T-helper 2 cell treated with Interferon-gamma antibody and Interleukin-4, amounts not matched to agents 100 ng/mL and 5 ng/mL, for 36 hours (primary cell): ENCODE measurements at regions not wholly inside any gene's neighbourhood (a gene's known extent, or its start where the extent isn't known, plus 50 kb on each side); places are given as distances from the start of the nearest gene placed in this dataset.
"Not testable (repeated sequence)": the region's sequence is repeated elsewhere in the genome, so short reads cannot be mapped to it uniquely, and the experiment has no call there.

ENCODE experiments used
- intact Hi-C: fragments of 100-400 bp; cut with micrococcal nuclease; formaldehyde crosslinking; loops from one replicate; pipeline ENCODE4 v1.15.1; 2023

DNA sequence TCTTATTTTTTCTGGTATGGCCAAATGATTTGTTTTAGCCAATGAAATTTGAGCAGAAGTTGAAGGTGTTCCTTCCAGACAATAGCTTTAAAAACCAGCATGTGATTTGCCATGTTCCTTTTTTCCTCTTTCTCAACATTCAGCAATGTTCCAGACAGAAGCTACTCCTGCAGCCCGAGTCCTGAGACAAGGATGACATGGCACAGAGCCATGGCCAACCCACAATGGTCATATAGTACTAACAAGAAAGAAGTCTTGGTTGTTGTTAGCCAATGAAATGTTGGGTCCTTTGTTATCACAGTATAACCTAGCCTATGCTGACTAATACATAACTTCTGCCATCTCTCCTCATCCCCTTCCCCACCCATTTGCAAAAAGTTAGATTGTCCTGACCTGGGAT lies 211.1 kb upstream of the STT3B start:
- intact Hi-C loops: no loop called here

DNA sequence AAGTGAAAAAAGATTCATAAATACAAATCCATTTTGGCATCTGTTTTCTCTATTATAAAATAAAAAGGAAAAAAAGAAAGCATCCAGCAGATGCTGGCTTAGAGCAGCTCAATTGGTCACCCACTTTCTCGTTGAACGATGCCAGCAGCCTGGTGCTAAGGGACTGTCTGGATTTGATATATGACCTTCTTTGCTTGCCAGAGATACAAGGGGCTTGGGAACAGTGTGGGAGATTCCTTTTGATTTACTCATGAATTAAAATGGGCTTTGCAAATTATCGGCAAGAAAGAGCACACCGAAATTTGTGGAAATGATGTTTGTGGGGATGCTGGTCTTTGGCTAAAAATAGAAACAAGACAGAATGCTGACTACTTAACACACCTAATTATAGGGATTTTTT lies 210.3 kb upstream of the STT3B start:
- intact Hi-C loops: no loop called here

DNA sequence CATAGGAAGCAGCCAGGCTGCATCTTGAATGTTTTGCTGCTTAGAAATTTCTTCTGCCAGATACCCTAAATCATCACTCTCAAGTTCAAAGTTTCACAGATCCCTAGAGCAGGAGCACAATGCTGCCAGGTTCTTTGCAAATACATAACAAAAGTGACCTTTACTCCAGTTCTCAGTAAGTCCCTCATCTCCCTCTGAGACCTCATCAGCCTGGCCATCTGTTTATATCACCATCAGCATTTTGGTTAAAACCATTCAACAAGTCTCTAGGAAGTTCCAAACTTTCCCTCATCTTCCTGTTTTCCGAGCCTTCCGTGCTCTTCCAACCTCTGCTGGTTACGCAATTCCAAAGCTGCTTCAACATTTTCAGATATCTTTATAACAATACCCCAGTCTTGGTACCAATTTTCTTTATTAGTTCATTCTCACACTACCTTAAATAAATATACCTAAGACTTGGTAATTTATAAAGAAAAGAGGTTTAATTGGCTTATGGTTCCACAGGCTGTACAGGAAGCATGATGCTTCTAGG lies 204.8 kb upstream of the STT3B start:
- intact Hi-C loops: not testable (repeated sequence)

DNA sequence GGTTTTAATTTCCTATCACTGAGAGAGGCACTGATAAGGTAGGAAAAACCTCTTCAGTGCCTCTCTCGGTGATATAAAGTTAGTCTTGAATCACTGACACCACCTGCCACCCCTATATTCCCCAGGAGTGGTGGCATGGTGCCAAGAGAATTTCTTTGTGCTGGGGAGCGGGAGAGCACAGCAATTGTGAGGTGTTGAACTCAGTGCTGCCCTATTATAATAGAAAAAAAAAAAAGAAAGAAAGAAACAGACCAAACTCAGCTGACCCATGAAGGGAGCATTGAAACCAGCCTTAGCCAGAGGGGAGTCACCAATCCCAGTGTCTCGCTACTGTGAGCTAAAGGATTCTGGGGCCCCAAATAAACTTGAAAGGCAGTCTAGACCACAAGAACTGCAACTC lies 201.4 kb upstream of the STT3B start:
- intact Hi-C loops: no loop called here

DNA sequence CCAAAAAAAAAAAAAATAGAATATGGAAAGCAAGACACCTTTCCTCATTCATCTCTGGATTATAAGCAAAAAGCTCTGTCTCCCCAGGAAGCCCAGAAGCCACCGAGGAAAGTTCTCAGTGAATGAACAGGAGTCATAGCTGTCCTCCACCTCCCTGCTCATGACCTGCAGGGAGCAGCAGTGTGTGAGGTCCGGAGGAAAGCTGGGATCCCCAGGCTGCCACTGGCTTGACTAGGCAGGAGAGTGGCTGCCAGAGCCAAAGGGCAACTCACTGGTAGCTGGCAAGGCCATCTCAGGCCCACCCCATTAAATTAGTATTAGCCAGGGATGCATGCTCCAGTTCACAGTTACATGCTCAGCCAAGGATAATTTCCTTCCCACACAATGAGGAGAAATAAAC lies 191.6 kb upstream of the STT3B start:
- intact Hi-C loops: no loop called here

DNA sequence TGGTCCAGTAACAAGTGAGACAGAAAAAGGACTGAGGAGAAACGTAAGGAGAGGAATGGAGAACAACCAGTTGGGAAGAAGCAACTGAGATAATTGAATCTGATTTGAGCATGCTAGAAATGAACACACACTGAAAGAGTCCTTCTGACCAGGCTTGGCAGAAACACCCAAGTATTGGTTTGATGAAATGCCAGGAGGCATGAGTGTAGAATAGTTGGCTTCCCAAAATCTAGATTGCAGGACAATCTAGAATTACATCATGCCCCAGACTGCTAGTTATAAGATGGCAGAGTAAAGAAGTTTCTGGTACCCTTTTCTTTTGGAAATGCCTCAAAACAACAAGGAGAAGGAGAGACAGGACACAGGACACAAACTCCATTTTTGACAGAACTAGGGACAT lies 189.7 kb upstream of the STT3B start:
- intact Hi-C loops: no loop called here

DNA sequence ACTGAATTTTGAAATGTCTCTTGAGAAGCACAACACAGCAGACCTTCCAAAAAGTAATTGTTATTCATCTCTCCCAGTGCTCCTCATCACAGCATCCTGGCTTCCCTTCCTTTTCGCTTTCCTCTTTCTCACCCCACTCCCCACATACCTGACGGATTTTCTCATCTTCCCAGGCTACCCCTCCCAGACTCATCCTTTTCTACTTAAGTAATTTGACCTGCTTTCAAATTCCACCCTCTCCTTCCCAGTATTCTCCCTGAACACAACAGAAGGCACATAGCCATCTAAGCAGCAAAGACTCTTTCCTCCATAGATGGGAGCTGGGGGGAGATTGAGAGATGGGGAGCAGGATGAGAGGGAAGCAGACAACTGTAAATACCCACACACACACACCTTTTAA lies 187.1 kb upstream of the STT3B start:
- intact Hi-C loops: no loop called here

DNA sequence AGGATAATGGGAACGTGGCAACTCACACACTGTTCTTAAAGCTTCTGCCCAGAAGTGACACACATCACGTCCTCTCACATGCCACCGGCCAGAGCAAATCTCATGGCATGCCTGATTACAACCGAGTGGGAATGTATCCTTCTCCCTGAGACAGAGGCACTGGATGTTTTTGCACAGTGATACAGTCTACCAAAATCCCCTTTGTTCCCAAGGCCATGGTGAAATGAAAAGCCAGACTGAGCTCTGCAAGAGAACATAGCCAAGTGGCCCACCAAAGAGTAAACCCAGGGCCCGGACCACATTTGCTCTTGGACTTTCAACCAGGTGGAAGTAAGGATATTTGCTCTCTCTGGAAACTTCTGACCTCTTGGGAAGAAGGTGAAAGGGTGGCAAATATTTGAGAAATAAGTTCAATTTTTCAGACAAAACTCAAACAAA lies 186.2 kb upstream of the STT3B start:
- intact Hi-C loops: no loop called here

DNA sequence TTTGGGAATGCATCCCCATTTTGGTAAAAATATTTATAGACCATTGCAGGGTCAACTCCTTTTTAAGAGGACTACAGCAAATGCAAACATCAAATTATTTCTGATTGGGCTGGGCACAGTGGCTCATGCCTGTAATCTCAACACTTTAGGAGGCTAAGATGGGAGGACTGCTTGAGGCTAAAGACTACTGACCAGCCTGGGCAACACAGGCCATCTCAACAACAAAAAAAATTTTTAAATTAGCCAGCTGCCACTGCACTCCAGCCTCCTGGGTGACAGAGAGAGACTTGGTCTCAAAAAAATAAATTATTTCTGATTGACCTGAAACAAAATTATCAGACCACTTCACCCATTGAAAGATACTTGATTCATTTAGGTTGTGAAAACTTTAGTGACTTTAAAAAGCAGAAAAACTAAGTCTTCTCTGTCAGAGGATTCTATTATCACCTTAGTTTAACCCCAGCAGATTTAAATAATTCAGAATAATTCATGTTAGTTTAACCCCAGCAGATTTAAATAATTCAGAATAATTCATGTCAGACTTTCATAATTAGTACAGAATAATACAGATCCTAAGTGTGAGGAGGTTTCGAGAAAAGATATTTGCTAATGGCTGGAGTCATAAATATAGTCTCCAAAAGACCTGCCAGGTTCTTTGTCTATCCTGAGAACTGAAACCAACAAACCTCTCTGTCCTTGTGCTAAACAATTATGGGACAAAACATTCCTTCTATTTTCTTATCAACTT lies 183.6 kb upstream of the STT3B start:
- intact Hi-C loops: no loop called here

DNA sequence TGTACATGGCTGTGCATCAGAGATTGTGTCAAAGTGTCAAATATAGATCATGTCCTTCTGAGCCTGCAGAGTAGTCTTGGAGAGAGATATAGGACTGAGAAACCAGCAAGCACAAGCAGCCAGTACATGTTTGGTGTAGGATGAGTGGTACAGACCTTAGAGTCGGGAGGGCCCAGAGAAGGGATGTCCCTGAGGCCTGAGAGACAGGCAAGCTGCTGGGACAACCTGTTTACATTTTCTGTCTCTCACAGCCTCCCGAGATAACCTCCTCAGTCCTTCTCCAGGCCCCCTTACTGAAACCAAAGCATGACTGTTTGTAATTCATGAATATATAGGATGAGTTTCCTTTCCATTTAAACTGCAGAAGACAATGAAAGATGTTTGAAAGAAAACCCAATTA lies 182.4 kb upstream of the STT3B start:
- intact Hi-C loops: no loop called here

DNA sequence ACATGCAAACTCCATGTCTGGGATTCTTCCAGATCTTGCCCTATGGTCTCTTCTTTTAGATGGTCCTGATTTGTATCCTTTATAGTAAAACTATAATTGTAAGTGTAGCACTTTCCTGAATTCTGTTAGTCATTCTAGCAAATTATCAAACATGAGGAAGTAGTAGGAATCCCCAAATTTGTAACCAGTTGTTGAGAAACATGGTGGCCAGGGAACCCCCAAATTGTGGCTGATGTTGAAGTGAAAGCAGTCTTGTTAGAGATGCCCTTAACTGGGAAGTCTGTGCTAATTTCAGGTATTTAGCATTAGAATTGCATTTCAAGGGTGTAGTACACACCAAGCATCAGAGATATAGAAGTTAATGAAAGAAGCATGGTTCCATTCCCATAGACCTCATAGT lies 180.4 kb upstream of the STT3B start:
- intact Hi-C loops: no loop called here

DNA sequence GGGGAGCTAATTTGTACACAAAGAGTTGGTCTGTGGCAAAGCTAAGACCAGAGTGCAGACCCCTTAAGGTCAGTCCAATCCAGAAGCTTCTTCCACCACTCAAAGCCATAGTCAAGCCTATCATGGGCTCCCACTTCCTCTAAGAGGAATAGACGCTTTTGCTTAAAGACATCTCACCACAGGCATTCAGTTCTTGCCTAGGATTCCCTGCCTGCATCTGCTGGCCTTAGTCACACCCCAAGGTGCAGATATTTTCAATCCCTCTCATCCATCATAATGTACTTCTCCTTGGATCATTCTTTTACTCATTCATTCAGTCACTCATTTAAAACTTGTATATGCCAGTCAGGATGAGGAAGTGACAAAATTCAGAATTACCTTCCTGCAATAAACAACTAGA lies 179.6 kb upstream of the STT3B start:
- intact Hi-C loops: no loop called here

DNA sequence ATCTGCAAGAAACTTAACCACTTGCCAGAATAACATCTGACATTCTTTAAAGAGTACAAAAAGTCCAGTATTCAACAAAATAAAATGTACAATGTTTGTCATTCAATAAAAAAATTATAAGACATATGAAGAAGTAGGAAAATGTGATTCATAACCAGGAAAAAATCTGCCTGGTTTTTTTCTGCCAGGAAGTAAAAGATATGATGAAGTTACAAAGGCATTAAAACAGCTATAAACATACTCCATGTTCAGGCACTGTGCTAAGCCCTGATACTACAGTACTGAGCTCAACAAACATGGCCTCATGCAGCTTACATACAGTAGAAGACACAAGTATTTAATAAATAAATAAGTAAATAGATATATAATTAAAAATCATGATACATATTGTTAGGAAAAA lies 178.4 kb upstream of the STT3B start:
- intact Hi-C loops: no loop called here

DNA sequence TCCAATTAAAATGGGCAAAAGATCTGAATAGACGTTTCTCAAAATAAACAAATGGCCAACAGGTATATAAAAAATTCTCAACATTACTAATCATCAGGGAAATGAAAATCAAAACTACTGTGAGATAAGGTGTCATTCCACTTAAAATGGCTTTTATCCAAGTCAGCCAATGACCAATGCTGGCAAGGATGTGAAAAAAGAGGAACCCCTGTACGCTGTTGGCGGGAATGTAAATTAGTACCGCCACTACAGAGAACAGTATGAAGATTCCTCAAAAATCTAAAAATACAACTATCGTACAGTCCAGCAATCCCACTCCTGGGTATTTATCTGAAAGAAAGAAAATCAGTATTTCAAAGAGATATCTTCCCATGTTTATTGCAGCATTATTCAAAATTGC lies 176.9 kb upstream of the STT3B start:
- intact Hi-C loops: no loop called here

DNA sequence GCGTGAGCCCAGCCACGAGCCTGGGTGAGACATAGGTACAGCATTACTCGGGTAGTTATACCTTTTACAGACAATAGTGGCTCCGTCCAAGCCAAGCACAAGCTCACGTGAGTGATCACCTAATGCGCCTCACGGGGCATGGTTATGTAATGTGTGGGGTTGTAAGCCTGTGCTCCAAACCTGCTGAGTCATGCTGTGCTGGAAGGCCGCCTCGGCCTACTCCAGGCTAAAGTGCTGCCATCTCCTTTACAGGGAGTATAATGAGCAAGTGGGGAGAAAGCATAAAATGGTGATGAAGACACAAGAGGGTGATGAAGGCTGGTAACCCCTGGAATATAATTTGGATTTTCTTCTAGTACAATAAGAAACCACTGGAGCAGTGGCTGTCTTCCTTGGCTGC lies 175.8 kb upstream of the STT3B start:
- intact Hi-C loops: no loop called here

DNA sequence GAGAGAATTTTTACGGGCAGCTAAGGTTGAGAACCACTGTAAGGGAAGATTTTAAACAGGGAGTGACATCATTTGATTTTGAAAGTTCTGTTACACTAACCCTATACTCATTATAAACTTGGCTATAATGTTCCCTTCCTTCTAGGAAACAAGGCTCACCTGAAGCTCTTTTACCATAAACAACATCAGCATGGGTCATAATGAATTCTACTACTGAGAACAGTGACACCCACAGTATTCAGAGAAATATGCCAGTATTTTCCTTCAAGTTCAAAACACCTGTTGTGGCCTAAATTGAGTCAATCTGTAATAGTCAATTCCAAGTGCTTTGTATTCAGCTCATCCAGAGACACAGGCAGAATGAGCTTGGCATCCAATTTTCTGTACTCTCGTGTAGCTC lies 175.3 kb upstream of the STT3B start:
- intact Hi-C loops: no loop called here

DNA sequence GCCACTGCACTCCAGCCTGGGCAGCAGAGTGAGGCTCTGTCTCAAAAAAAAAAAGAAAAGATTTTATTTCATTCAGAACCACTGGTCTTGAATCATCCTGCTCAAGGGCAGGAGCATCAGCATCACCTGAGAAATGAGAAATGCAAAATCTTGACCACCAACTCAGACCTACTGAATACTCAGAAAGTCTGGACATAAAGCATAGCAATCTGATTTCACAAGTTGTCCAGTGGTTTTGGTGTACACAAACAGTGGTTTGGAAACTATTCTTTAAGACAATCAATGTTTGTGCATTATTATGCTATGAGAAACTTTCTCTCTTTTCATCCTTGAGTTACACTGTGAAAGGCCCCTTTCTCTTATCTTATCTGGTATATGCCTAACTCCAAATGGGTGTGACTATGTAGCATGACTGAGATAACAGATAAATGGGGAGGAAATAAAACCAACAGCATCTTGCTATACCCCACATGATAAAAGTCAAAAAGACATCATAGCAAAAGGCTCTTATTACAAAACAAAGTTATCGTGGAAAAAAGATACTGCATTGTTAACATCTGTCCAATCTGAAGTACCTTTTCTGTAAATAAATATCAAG lies 174.2 kb upstream of the STT3B start:
- intact Hi-C loops: no loop called here

DNA sequence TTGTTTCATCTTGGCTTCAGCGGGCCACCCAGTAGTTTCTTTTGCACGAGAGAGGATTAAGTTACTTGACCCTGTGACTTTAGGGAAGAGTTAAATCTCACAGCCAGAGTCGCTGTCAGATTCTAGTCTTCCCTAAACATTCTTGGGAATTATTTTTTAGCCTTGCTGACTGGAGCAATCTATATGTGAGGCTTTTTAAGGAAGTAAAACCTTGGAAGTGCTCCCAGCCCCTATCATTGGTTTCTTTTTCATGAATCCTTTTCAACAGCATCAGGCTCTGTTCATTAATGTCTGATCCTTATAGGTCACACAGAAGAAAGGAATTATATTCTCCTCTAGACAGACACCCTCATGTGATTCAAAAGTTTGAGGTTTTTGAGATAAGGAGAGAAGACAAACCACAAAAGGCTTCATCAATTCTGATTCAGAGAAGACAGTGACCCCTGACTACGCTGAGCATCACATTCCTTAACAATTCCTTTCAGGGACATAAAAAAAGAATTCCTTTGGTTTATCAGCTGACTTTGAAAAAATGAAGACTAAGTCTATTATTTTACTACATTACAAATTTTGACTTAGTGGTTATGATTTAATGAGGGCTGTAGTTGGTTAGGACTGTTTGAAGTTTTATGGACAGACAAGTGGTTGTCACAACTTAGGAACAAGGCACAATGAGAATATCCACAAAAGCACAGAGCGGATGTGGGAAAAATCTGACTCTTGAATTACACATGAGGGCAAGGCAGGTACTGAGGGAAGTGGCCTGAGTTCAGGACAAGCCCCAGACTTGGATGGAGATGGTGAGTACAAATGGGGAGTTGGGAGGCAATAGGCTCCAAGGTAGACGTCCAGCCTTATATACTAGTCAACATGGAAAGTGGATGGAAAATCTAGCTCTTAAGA lies 171.1 kb upstream of the STT3B start:
- intact Hi-C loops: no loop called here

DNA sequence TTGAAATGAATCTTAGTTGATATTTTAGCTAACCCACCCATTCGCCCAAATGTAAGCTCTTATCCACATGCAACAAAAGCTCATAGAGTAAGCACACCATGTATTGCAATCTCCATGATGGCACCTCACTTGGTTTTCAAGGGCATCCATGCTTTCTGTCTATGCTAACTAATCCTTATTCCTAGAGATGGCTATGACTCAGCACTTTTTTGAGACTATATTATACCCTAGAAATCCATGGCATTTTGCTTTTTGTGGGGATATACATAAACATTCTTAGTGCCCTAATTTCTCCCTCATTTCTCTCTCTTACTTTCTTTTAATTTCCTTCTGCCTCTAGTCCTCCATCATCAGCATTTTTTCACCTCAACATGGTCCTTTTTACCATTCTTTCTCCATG lies 168.5 kb upstream of the STT3B start:
- intact Hi-C loops: no loop called here

DNA sequence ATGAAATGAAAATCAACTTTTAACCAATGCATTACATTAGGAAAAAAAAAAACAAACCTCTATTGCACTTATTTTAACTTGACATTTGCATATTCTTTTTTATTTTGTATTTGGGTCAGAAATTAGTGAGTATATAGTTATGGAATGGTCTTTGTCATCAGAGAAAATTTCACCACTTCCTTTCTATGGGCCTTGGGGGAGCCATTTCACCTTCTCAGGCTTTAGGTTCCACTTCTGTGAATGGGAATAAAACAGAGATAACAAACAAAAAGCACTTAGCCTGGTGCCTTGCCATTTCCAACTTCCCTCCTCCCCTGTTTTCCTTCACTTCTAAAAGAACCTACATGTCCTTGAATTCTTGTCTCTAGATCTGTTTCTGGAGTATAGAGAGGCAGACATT lies 168.0 kb upstream of the STT3B start:
- intact Hi-C loops: no loop called here

DNA sequence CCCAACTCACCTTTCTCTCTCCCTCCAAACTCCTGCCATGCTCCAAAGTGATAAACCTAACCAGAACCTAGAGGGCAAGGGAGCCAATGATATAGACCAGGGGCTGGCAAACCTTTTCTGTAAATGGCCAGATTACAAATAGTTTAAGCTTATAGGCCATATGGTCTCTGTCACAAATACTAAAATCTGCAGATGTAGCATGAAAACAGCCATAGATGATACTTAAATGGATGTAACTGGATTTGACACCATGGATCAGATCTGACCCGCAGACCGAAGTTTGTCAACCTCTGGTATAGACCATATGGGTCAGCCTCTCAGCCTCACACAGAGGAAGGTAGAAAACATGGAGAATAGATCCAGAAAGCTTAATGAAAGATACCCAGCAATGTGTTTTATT lies 165.2 kb upstream of the STT3B start:
- intact Hi-C loops: no loop called here
